ENCODE measurements at regions not wholly inside any gene's neighbourhood (a gene's known extent, or its start where the extent isn't known, plus 50 kb on each side); places are given as distances from the start of the nearest gene placed in this dataset.

DNA sequence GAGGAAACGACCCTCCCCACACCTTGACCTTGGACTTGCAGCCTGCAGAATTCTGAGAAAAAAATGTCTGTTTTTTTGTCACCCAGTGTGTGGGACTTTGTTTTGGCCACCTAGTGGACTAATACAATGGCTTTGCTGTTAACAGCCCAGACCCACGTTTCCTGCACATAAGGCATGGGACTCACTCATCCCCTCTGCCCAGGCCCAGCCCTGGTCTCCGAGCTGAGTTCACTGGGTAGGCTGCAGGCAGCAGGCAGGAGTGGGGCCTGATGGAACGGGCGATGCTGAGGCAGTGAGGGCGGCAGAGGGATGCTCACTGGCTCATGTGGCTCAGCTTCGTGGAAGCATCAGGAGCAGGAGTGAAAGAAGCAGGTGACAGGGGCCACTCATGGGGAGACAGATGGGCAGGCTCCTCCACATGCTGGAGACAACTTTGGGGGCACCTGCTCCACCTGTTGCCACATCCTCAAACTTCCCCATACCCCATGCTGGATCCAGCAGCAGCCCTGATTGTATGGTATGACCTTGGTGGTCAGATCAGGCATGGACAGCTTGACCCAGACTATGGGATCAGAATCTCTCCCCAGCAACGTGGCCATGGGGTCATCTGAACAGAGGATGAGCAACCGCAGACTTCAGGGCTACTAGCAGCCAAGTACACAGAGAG is 65.8 kb upstream of the ANTXRL start:
- no peak overlapping the region for H3K4me3 ChIP-seq (replicated peaks in 1 of 2; ENCODE audit: low read depth in 2 of 2, low read length in 2 of 2)
- TF ChIP-seq, protein P1, sequence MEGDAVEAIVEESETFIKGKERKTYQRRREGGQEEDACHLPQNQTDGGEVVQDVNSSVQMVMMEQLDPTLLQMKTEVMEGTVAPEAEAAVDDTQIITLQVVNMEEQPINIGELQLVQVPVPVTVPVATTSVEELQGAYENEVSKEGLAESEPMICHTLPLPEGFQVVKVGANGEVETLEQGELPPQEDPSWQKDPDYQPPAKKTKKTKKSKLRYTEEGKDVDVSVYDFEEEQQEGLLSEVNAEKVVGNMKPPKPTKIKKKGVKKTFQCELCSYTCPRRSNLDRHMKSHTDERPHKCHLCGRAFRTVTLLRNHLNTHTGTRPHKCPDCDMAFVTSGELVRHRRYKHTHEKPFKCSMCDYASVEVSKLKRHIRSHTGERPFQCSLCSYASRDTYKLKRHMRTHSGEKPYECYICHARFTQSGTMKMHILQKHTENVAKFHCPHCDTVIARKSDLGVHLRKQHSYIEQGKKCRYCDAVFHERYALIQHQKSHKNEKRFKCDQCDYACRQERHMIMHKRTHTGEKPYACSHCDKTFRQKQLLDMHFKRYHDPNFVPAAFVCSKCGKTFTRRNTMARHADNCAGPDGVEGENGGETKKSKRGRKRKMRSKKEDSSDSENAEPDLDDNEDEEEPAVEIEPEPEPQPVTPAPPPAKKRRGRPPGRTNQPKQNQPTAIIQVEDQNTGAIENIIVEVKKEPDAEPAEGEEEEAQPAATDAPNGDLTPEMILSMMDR (IDR thresholded peaks at IDR 0.05; ENCODE audit: low read depth, low read length) = peak; percentile 28
- no peak for DNase-seq (ENCODE audit: low read depth in 2 of 2)

DNA sequence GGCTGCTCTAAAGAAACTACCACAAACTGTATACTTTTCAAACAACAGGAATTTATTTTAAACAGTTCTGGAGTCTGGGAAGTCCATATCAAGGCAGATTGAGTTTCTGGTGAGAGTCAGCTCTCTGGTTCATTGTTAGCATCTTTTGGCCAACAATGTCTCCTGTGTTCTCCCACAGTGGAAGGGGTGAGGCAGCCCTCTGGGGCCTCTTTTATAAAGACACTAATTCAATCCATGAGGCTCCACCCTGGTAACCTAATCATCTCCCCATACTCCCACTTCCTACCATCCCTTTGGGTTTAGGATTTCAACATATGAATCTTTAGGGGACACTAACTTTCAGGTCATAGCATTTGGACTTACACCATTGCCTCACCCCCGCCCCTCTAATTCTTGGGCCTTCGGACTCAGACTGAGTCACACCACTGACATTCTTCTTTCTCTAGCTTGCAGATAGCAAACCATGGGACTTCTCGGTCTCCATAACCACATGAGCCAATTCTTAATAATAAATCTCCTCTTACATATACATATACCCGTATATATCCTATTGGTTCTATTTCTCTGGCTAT is 64.3 kb upstream of the ANTXRL start:
- H3K4me3 ChIP-seq (replicated peaks in 1 of 2; ENCODE audit: low read depth in 2 of 2, low read length in 2 of 2) = no peak overlapping the region
- TF ChIP-seq, protein P1 (IDR thresholded peaks at IDR 0.05; ENCODE audit: low read depth, low read length) = no peak
- peak; percentile 25 to 32 for DNase-seq (ENCODE audit: low read depth in 2 of 2)

DNA sequence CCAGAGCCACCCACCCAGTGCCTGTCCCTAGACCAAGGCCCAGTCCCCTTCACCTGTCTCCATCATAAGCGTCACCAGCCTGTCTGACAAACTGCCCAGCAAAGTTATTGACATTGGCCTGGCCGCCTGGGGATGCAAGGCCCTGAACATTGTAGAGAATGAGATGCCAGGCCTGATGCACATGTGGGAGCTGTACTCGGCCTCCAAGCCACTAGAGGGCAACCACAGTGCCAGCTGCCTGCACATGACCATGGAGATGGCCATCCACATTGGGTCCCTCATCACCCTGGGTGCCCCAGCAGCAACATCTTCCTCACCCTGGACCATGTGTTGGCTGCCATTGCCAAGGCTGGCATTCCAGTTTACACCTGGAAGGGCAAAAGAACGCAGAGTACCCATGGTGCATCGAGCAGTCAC is 63.7 kb upstream of the ANTXRL start:
- no peak for DNase-seq (ENCODE audit: low read depth in 2 of 2)
- no peak overlapping the region for H3K4me3 ChIP-seq (replicated peaks in 1 of 2; ENCODE audit: low read depth in 2 of 2, low read length in 2 of 2)
- TF ChIP-seq, protein P1 (IDR thresholded peaks at IDR 0.05; ENCODE audit: low read depth, low read length) = peak; percentile 20

DNA sequence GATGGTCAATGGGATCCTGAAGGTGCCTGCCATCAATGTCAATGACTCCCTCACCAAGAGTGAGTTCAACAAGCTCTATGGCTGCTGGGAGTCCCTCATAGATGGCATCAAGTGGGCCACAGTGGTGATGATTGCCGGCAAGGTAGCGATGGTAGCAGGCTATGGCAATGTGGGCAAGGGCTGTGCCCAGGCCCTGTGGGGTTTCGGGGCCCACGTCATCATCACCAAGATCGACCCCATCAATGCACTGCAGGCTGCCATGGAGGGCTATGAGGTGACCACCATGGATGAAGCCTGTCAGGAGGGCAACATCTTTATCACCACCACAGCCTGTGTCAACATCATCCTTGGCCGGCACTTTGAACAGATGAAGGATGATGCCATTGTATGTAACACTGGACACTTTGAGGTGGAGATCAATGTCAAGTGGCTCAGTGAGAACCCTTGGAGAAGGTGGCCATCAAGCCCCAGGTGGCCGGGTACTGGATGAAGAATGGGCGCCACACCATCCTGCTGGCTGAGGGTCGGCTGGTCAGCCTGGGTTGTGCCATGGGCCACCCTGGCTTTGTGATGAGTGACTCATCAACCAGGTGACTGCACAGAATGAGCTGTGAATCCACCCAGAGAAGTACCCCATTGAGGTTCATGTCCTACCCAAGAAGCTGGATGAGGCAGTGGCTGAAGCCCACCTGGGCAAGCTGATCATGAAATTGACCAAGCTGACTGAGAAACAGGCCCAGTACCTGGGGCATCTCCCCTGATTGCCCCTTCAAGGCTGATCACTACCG is 63.0 kb upstream of the ANTXRL start:
- no peak overlapping the region for H3K4me3 ChIP-seq (replicated peaks in 1 of 2; ENCODE audit: low read depth in 2 of 2, low read length in 2 of 2)
- no peak for DNase-seq (ENCODE audit: low read depth in 2 of 2)
- TF ChIP-seq, protein P1 (IDR thresholded peaks at IDR 0.05; ENCODE audit: low read depth, low read length) = no peak

DNA sequence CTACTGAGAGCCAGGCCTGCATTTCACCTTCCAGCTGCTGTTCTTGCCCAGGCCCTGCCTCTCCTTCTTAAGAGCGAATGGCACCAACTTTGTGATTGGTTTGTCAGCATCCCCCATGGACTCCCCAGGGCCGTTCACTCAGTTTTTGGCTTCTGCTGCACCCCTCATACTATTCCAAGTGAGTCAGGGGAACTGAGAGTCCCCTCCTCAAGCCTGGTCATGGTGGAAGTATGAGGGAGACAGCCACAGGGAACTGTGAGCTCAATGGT is 62.4 kb upstream of the ANTXRL start:
- TF ChIP-seq, protein P1 (IDR thresholded peaks at IDR 0.05; ENCODE audit: low read depth, low read length) = no peak
- DNase-seq (ENCODE audit: low read depth in 2 of 2) = no peak
- H3K4me3 ChIP-seq (replicated peaks in 1 of 2; ENCODE audit: low read depth in 2 of 2, low read length in 2 of 2) = no peak overlapping the region

DNA sequence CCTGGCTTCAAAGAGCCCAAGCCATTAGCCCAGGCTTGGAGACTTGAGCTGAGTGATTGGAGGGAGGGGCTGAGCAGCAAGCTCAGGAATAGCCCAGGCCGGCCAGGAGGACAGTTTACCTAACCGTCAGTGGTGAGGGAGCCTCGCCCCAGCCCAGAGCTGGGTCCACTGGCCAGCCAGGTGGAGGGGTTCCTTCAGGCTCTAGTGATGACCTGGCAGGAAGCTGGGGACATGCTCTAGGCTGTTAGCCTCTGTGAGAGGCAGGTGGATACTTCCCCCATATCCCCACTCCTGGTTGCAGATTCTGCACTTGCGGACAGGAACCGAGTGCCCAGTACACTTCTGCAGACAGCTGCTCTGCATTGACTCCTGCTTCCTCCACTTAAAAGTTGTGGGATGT is 61.2 kb upstream of the ANTXRL start:
- TF ChIP-seq, protein P1 (IDR thresholded peaks at IDR 0.05; ENCODE audit: low read depth, low read length) = no peak
- no peak for DNase-seq (ENCODE audit: low read depth in 2 of 2)
- H3K4me3 ChIP-seq (replicated peaks in 1 of 2; ENCODE audit: low read depth in 2 of 2, low read length in 2 of 2) = no peak overlapping the region
